SK-N-SH (cell line): ENCODE measurements at regions not wholly inside any gene's neighbourhood (a gene's known extent, or its start where the extent isn't known, plus 50 kb on each side); places are given as distances from the start of the nearest gene placed in this dataset.

Source experiments
- CTCF ChIA-PET: fragments of 300-600, 350-600 bp; formaldehyde crosslinking; extraction: SDS; loops from one replicate; lab custom pipeline; 2021; lab: Yijun Ruan, JAX
- POLR2A ChIA-PET: fragments of 350-600 bp; sonication (Branson Sonifier 250); formaldehyde crosslinking; extraction: SDS; loops from one replicate; lab custom pipeline; 2020; ENCODE audit warnings: antibody characterized with exemption, inconsistent platforms; lab: Yijun Ruan, JAX
- DNase-seq: peaks from one replicate; pipeline ENCODE4 v3.0.0; 2012
- H2AFZ ChIP-seq: fragments of 200-600 bp; sonication (generic); 2 replicates; pipeline ENCODE4 v1.8.1; 2016; ENCODE audit warnings: antibody characterized with exemption, mild to moderate bottlenecking, low read depth
- H3F3A ChIP-seq: fragments of 200-600 bp; sonication (generic); replicated peaks from 2 replicates; pipeline ENCODE3; 2016; ENCODE audit warnings: antibody characterized with exemption, mild to moderate bottlenecking; ENCODE audit not compliant: insufficient read depth
- H3K27ac ChIP-seq, 2 experiments: fragments of 200-500 bp in 1 of 2; fragments of 200-600 bp in 1 of 2; sonication (Bioruptor generic) in 1 of 2; sonication (generic), shearing (Covaris generic) in 1 of 2; 2 replicates each; pipeline versions ENCODE4 v1.5.1 to v1.6.1; 2014 to 2016; ENCODE audit warnings: low read depth in 2 of 2, inconsistent platforms in 1 of 2, low read length in 1 of 2, mild to moderate bottlenecking in 1 of 2, mixed read lengths in 1 of 2
- H3K27me3 ChIP-seq: fragments of 200-600 bp; sonication (generic), shearing (Covaris generic); 2 replicates; pipeline ENCODE4 v1.6.1; 2016; ENCODE audit warnings: mixed run types; ENCODE audit not compliant: insufficient read depth
- H3K36me3 ChIP-seq, 2 experiments: fragments of 200-500 bp in 1 of 2; fragments of 200-600 bp in 1 of 2; sonication (Bioruptor generic) in 1 of 2; sonication (generic) in 1 of 2; replicated peaks in 1 of 2; 2 replicates each; pipeline versions ENCODE3 to v1.5.1; 2014 to 2016; ENCODE audit warnings: low read length in 1 of 2, mild to moderate bottlenecking in 1 of 2; ENCODE audit not compliant: insufficient read depth in 2 of 2, control insufficient read depth in 1 of 2
- H3K4me1 ChIP-seq, 2 experiments: fragments of 200-500 bp in 1 of 2; fragments of 200-600 bp in 1 of 2; sonication (Bioruptor generic) in 1 of 2; sonication (generic), shearing (Covaris generic) in 1 of 2; 2 replicates each; pipeline versions ENCODE4 v1.5.1 to v1.6.1; 2014 to 2016; ENCODE audit warnings: low read depth in 1 of 2, low read length in 1 of 2, mixed run types in 1 of 2; ENCODE audit not compliant: insufficient read depth in 2 of 2, control insufficient read depth in 1 of 2
- H3K4me2 ChIP-seq: fragments of 200-600 bp; sonication (generic), shearing (Covaris generic); 2 replicates; pipeline ENCODE4 v1.6.1; 2017; ENCODE audit warnings: mixed run types
- H3K4me3 ChIP-seq, 2 experiments: fragments of 200-500 bp in 1 of 2; fragments of 200-600 bp in 1 of 2; sonication (Bioruptor generic) in 1 of 2; sonication (generic), shearing (Covaris generic) in 1 of 2; 2 replicates each; pipeline versions ENCODE4 v1.5.1 to v1.8.1; 2014 to 2016; ENCODE audit warnings: low read depth in 2 of 2, inconsistent platforms in 1 of 2, low read length in 1 of 2, mild to moderate bottlenecking in 1 of 2, mixed read lengths in 1 of 2, moderate library complexity in 1 of 2
- H3K79me2 ChIP-seq: fragments of 200-600 bp; sonication (generic); 2 replicates; pipeline ENCODE4 v1.8.1; 2017; ENCODE audit warnings: mild to moderate bottlenecking; ENCODE audit not compliant: insufficient read depth
- H3K9ac ChIP-seq: fragments of 200-600 bp; sonication (generic); 2 replicates; pipeline ENCODE4 v1.6.1; 2017; ENCODE audit warnings: mixed run types
- H3K9me2 ChIP-seq: fragments of 200-600 bp; sonication (generic); 2 replicates; pipeline ENCODE4 v1.6.1; 2017; ENCODE audit warnings: mixed run types
- H3K9me3 ChIP-seq: fragments of 200-600 bp; sonication (generic); 2 replicates; pipeline ENCODE4 v1.6.1; 2017; ENCODE audit warnings: mixed run types, mild to moderate bottlenecking, moderate library complexity
- H4K20me1 ChIP-seq: fragments of 200-600 bp; sonication (generic); 2 replicates; pipeline ENCODE4 v1.6.1; 2017; ENCODE audit warnings: mild to moderate bottlenecking, mixed run types; ENCODE audit not compliant: insufficient read depth
- EP300 ChIP-seq, 2 experiments: IDR thresholded peaks; 2 replicates each; pipeline versions ENCODE4 v1.4.0 to v1.6.1; 2012; ENCODE audit warnings: borderline replicate concordance in 1 of 2, low read depth in 1 of 2, low read length in 1 of 2
- EZH2phosphoT487 ChIP-seq: fragments of 200-600 bp; sonication (generic); IDR thresholded peaks from 2 replicates; pipeline ENCODE4 v1.6.1; 2017; ENCODE audit warnings: low read depth, mixed run types, mild to moderate bottlenecking, antibody characterized with exemption, moderate library complexity, borderline replicate concordance
- FOSL2 ChIP-seq: IDR thresholded peaks from 2 replicates; pipeline ENCODE4 v1.4.0; 2012; ENCODE audit warnings: low read depth, mild to moderate bottlenecking, moderate library complexity, borderline replicate concordance
- FOXJ3 ChIP-seq: sonication (generic); formaldehyde crosslinking; IDR thresholded peaks from 2 replicates; pipeline ENCODE4 v1.5.1; 2020; ENCODE audit warnings: mild to moderate bottlenecking, missing genetic modification reagents
- FOXM1 ChIP-seq: IDR thresholded peaks from 2 replicates; pipeline ENCODE4 v1.4.0; 2012; ENCODE audit warnings: low read depth, mild to moderate bottlenecking
- GATA2 ChIP-seq: sonication (generic); formaldehyde crosslinking; IDR thresholded peaks from 2 replicates; pipeline ENCODE4 v1.5.0; 2020; ENCODE audit warnings: mild to moderate bottlenecking, missing genetic modification reagents
- JUND ChIP-seq: IDR thresholded peaks from 2 replicates; pipeline ENCODE4 v1.4.0; 2012
- MXI1 ChIP-seq: IDR thresholded peaks from 2 replicates; pipeline ENCODE4 v1.6.1; 2012; ENCODE audit warnings: mild to moderate bottlenecking, low read depth, low read length, improper control_type of control experiment
- NFIC ChIP-seq: IDR thresholded peaks from 2 replicates; pipeline ENCODE4 v1.4.0; 2012; ENCODE audit warnings: borderline replicate concordance
- POLR2AphosphoS5 ChIP-seq: IDR thresholded peaks from 2 replicates; pipeline ENCODE4 v1.6.1; 2012; ENCODE audit warnings: low read depth, low read length
- RFX5 ChIP-seq: IDR thresholded peaks from 2 replicates; pipeline ENCODE4 v1.6.1; 2012; ENCODE audit warnings: mild to moderate bottlenecking, improper control_type of control experiment, low read length
- SMC3 ChIP-seq: IDR thresholded peaks from 2 replicates; pipeline ENCODE4 v1.6.1; 2012; ENCODE audit warnings: low read depth, low read length, improper control_type of control experiment
- TAF1 ChIP-seq: IDR thresholded peaks from 2 replicates; pipeline ENCODE4 v1.6.1; 2012; ENCODE audit warnings: low read depth, mild to moderate bottlenecking, low read length, moderate library complexity, borderline replicate concordance
- TCF12 ChIP-seq: IDR thresholded peaks from 2 replicates; pipeline ENCODE4 v1.4.0; 2012
- WGBS: methylation state at CpG from one replicate; pipeline ENCODE4 v1.1.6; 2017; ENCODE audit warnings: low lambda C conversion rate; 5-methylcytosine and 5-hydroxymethylcytosine counted together
- TF ChIP-seq, protein P1 (sequence below): IDR thresholded peaks from 2 replicates; pipeline ENCODE4 v1.4.0; 2012; ENCODE audit warnings: low read depth, borderline replicate concordance
- TF ChIP-seq, protein P2 (sequence below): fragments of 150-350 bp; IDR thresholded peaks from 2 replicates; pipeline ENCODE4 v1.6.1; 2016; ENCODE audit warnings: mild to moderate bottlenecking, low read depth, low read length
- TF ChIP-seq, protein P3 (sequence below): IDR thresholded peaks from 2 replicates; pipeline ENCODE4 v1.4.0; 2012; ENCODE audit warnings: low read depth, borderline replicate concordance
- TF ChIP-seq, protein P4 (sequence below): IDR thresholded peaks from 2 replicates; pipeline ENCODE4 v1.4.0; 2012; ENCODE audit warnings: low read depth
- TF ChIP-seq, protein P5 (sequence below): IDR thresholded peaks from 2 replicates; pipeline ENCODE4; 2012

DNA sequence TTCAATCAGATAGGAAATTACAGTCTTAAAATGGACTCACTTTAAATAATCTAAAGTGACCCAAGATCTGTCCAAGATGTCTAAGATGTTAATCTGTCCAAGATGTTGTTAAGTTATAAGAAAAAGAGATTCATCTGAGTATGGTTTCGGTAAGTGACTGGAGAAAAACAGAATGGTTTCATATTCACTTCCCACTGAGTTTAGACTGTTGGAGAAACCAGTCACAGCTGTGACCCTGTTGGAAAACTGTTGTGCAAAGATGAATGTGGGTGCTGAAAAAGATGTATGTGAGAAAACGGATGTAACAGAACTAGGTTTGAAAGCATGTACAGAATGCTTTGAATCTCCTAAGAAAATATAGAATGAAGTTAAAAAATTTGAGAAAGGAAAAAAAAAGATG lies 325.9 kb downstream of the COL12A1 start:
- no peaks in the 10 kb centered on the region for H3K79me2 ChIP-seq
- no peaks in the 10 kb centered on the region for H3K4me1 ChIP-seq
- no peak overlapping the region for H3K9ac ChIP-seq
- no peaks in the 10 kb centered on the region for H3F3A ChIP-seq
- H2AFZ ChIP-seq, result no peak overlapping the region
- ChIA-PET POLR2A (no interaction called here), CTCF (no interaction called here)
- H3K4me3 ChIP-seq, result no peak overlapping the region
- H3K9me2 ChIP-seq, result no peaks in the 10 kb centered on the region
- H4K20me1 ChIP-seq, result no peaks in the 10 kb centered on the region
- no peak overlapping the region for H3K27ac ChIP-seq
- no peak for DNase-seq
- H3K9me3 ChIP-seq, result no peaks in the 10 kb centered on the region
- H3K27me3 ChIP-seq, result no peaks in the 10 kb centered on the region
- H3K36me3 ChIP-seq, result no peaks in the 10 kb centered on the region
- TF ChIP-seq RFX5 (no peak), GATA2 (CRISPR knock-in tag) (no peak), TAF1 (no peak), EZH2phosphoT487 (no peak), FOXJ3 (CRISPR knock-in tag) (no peak), FOSL2 (no peak), MXI1 (no peak), EP300 (IDR thresholded peaks at IDR 0.05; ENCODE audit: borderline replicate concordance in 1 of 2, low read depth in 1 of 2, low read length in 1 of 2) (no peak), NFIC (no peak), TCF12 (no peak), POLR2AphosphoS5 (no peak)
- TF ChIP-seq, protein P1, sequence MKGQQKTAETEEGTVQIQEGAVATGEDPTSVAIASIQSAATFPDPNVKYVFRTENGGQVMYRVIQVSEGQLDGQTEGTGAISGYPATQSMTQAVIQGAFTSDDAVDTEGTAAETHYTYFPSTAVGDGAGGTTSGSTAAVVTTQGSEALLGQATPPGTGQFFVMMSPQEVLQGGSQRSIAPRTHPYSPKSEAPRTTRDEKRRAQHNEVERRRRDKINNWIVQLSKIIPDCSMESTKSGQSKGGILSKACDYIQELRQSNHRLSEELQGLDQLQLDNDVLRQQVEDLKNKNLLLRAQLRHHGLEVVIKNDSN, result no peak
- TF ChIP-seq, protein P2, sequence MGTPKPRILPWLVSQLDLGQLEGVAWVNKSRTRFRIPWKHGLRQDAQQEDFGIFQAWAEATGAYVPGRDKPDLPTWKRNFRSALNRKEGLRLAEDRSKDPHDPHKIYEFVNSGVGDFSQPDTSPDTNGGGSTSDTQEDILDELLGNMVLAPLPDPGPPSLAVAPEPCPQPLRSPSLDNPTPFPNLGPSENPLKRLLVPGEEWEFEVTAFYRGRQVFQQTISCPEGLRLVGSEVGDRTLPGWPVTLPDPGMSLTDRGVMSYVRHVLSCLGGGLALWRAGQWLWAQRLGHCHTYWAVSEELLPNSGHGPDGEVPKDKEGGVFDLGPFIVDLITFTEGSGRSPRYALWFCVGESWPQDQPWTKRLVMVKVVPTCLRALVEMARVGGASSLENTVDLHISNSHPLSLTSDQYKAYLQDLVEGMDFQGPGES, result no peak
- TF ChIP-seq, protein P3, sequence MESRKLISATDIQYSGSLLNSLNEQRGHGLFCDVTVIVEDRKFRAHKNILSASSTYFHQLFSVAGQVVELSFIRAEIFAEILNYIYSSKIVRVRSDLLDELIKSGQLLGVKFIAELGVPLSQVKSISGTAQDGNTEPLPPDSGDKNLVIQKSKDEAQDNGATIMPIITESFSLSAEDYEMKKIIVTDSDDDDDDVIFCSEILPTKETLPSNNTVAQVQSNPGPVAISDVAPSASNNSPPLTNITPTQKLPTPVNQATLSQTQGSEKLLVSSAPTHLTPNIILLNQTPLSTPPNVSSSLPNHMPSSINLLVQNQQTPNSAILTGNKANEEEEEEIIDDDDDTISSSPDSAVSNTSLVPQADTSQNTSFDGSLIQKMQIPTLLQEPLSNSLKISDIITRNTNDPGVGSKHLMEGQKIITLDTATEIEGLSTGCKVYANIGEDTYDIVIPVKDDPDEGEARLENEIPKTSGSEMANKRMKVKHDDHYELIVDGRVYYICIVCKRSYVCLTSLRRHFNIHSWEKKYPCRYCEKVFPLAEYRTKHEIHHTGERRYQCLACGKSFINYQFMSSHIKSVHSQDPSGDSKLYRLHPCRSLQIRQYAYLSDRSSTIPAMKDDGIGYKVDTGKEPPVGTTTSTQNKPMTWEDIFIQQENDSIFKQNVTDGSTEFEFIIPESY, result no peak
- TF ChIP-seq, protein P4, sequence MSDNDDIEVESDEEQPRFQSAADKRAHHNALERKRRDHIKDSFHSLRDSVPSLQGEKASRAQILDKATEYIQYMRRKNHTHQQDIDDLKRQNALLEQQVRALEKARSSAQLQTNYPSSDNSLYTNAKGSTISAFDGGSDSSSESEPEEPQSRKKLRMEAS, result no peak
- 2% methylated on average over 2 of the region's 2 CpGs for WGBS
- H3K4me2 ChIP-seq, result no peak overlapping the region

DNA sequence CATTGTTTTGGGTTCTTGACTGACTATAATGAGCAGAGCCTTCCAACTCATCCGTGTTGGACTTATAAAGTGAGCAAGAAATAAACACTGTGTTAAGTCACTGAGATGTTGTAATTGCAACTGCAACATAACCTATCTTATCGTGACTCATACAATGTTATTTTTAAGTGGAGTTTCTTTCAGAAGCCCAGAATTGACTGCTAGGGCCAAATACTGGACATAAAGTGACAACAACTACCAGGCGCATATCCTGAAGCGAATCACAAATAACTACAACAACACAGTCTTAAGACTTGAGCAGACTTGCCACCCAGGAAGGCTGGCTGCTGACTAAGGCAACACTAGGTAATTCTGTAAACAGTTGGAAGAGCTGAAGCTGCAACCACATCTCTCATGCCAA lies 326.6 kb downstream of the COL12A1 start:
- no peaks in the 10 kb centered on the region for H3K9me3 ChIP-seq
- H3K27ac ChIP-seq, result no peak overlapping the region
- no peaks in the 10 kb centered on the region for H3K79me2 ChIP-seq
- CTCF ChIA-PET, result no interaction called here
- H4K20me1 ChIP-seq, result no peaks in the 10 kb centered on the region
- H3K9me2 ChIP-seq, result no peaks in the 10 kb centered on the region
- no peak overlapping the region for H3K4me2 ChIP-seq
- no peaks in the 10 kb centered on the region; the same call in 1 of the 2 replicates for H3K27me3 ChIP-seq
- POLR2A ChIA-PET, result no interaction called here
- H2AFZ ChIP-seq, result no peak overlapping the region
- 2% methylated on average over 4 of the region's 4 CpGs for WGBS
- no peaks in the 10 kb centered on the region for H3K4me1 ChIP-seq
- no peak for TF ChIP-seq JUND
- TF ChIP-seq, protein P5, sequence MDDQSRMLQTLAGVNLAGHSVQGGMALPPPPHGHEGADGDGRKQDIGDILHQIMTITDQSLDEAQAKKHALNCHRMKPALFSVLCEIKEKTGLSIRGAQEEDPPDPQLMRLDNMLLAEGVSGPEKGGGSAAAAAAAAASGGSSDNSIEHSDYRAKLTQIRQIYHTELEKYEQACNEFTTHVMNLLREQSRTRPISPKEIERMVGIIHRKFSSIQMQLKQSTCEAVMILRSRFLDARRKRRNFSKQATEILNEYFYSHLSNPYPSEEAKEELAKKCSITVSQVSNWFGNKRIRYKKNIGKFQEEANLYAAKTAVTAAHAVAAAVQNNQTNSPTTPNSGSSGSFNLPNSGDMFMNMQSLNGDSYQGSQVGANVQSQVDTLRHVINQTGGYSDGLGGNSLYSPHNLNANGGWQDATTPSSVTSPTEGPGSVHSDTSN, result no peak
- TF ChIP-seq SMC3, result no peak
- TF ChIP-seq FOXM1, result no peak
- no peak for DNase-seq
- no peak overlapping the region for H3K9ac ChIP-seq
- no peaks in the 10 kb centered on the region for H3F3A ChIP-seq
- H3K4me3 ChIP-seq, result no peak overlapping the region
- H3K36me3 ChIP-seq, result no peaks in the 10 kb centered on the region
